AG10803 (cell line): ENCODE measurements at regions not wholly inside any gene's neighbourhood (a gene's known extent, or its start where the extent isn't known, plus 50 kb on each side); places are given as distances from the start of the nearest gene placed in this dataset.

ENCODE experiments used
- DNase-seq: peaks from one replicate; pipeline ENCODE4 v3.0.0; 2010; ENCODE audit warnings: low read depth
- H3K4me3 ChIP-seq: 2 replicates; pipeline ENCODE4 v1.5.1; 2011; ENCODE audit warnings: mild to moderate bottlenecking, low read length, control low read depth
- TF ChIP-seq, protein P1 (sequence below): conservative IDR thresholded peaks from 2 replicates; pipeline ENCODE4 v1.5.1; 2011; ENCODE audit warnings: mild to moderate bottlenecking, low read length, control low read depth, inconsistent platforms

DNA sequence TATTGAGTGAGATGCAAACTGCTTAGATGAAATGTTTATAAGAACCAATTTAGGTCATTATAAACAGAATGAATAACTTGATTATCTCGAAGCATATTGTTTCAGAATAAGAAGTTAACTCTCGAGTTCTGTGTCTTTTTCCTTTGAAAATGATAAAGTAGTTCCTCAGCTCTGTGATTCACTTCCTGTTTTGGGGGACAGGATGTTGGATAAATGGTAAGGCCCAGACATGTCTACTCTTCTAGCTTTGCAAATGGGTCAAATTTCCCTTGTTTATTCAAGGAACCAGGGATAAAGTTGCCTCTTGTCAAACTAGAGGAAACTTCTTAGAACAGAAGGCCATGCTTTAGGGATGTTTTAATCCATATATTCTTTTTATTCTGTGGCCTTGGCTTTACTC is 246.9 kb downstream of the SOX4 start:
- H3K4me3 ChIP-seq: no peak overlapping the region
- TF ChIP-seq, protein P1, sequence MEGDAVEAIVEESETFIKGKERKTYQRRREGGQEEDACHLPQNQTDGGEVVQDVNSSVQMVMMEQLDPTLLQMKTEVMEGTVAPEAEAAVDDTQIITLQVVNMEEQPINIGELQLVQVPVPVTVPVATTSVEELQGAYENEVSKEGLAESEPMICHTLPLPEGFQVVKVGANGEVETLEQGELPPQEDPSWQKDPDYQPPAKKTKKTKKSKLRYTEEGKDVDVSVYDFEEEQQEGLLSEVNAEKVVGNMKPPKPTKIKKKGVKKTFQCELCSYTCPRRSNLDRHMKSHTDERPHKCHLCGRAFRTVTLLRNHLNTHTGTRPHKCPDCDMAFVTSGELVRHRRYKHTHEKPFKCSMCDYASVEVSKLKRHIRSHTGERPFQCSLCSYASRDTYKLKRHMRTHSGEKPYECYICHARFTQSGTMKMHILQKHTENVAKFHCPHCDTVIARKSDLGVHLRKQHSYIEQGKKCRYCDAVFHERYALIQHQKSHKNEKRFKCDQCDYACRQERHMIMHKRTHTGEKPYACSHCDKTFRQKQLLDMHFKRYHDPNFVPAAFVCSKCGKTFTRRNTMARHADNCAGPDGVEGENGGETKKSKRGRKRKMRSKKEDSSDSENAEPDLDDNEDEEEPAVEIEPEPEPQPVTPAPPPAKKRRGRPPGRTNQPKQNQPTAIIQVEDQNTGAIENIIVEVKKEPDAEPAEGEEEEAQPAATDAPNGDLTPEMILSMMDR: no peak
- no peak for DNase-seq

GRCh38 chr6:21842875-21843645 is 249.5 kb downstream of the SOX4 start:
- H3K4me3 ChIP-seq: no peak overlapping the region
- no peak for DNase-seq
- TF ChIP-seq, protein P1: no peak

GRCh38 chr6:21844120-21844917 is 250.8 kb downstream of the SOX4 start:
- H3K4me3 ChIP-seq: no peak overlapping the region
- no peak for DNase-seq
- TF ChIP-seq, protein P1: no peak

- no peak overlapping the region for H3K4me3 ChIP-seq
- TF ChIP-seq, protein P1: no peak
- no peak for DNase-seq
Measured at GRCh38 chr6:21845018-21845417, 251.5 kb downstream of the SOX4 start.

- TF ChIP-seq, protein P1: no peak
- no peak for DNase-seq
Measured at GRCh38 chr6:21845439-21846140, 252.0 kb downstream of the SOX4 start.

GRCh38 chr6:21846541-21847451 is 253.2 kb downstream of the SOX4 start:
- no peak overlapping the region for H3K4me3 ChIP-seq
- TF ChIP-seq, protein P1: no peak
- no peak for DNase-seq

More at GRCh38 chr6:21845439-21846140, 252.0 kb downstream of the SOX4 start:
- no peak overlapping the region for H3K4me3 ChIP-seq
